ENCODE measurements at regions not wholly inside any gene's neighbourhood (a gene's known extent, or its start where the extent isn't known, plus 50 kb on each side); places are given as distances from the start of the nearest gene placed in this dataset.

DNA sequence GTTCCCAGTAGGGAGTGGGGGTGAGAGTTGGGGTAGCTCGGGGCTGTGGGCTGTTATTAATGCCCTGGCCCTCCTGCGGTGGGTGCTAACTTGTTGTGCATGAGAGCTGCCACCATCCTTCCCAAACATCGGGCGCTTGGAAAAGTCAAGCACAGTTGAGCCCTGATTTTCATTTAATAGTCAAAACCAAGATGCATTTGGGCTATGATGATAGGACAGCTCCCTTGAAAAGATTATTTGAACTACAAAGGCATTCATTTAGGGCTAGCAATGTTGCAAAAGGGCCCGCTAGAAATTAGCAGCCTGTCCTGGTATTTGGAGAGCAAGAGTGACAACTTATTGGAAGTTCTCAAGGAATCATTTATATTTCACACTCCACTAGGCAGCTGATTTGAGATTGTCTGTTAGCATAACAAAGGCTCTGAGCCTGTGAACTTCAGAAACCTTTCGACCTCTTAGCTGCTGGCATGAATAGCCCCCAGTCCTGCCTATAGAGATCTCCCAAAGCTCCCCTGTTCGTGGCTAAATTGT lies 128.2 kb upstream of the TMEM161B start:
- Histone ChIP-seq H4K91ac (ENCODE audit: insufficient read length, low read depth, low read length) (no peak overlapping the region), H3K27ac (ENCODE audit: insufficient read length, low read depth, low read length) (no peak overlapping the region), H3K4ac (ENCODE audit: low read depth, low read length) (no peak overlapping the region), H3K4me1 (ENCODE audit: insufficient read depth, low read length) (peaks cover 6% of the 10 kb centered on the region; the same call in 1 of the 2 replicates), H2BK12ac (ENCODE audit: insufficient read length, low read depth, low read length) (no peak overlapping the region), H3K79me2 (ENCODE audit: insufficient read depth, low read length) (no peaks in the 10 kb centered on the region), H3K14ac (ENCODE audit: insufficient read depth, low read length) (no peak overlapping the region), H2BK120ac (ENCODE audit: low read depth, low read length, poor library complexity, severe bottlenecking) (no peak overlapping the region), H3K9ac (ENCODE audit: extremely low read depth, insufficient read length, low read length) (no peak overlapping the region), H4K20me1 (ENCODE audit: control insufficient read depth, insufficient read depth, insufficient read length) (no peaks in the 10 kb centered on the region), H3K27me3 (ENCODE audit: insufficient read depth, low read length) (no peaks in the 10 kb centered on the region), H2BK5ac (ENCODE audit: insufficient read length, low read length) (no peak overlapping the region), H3K4me2 (ENCODE audit: insufficient read depth, insufficient read length, low read length) (peak overlapping the region; percentile 5), H2BK15ac (ENCODE audit: low read depth, low read length) (no peak overlapping the region), H4K5ac (ENCODE audit: insufficient read length, low read depth, low read length) (no peak overlapping the region), H2BK20ac (ENCODE audit: low read depth, low read length, poor library complexity, severe bottlenecking) (no peak overlapping the region), H3K9me3 (ENCODE audit: control insufficient read depth, low read depth, low read length) (no peaks in the 10 kb centered on the region), H3K23me2 (ENCODE audit: insufficient read length, low read depth, low read length, poor library complexity, severe bottlenecking) (no peaks in the 10 kb centered on the region), H2AFZ (ENCODE audit: low read length) (no peak overlapping the region), H3K23ac (ENCODE audit: insufficient read length, low read depth, low read length) (no peak overlapping the region), H2AK5ac (ENCODE audit: insufficient read length, low read length) (no peak overlapping the region), H3K79me1 (ENCODE audit: insufficient read depth, low read depth, low read length, poor library complexity, severe bottlenecking) (no peaks in the 10 kb centered on the region), H3K18ac (ENCODE audit: insufficient read length, low read depth, low read length) (no peak overlapping the region), H3T11ph (ENCODE audit: low read length) (no peak overlapping the region), H3K56ac (ENCODE audit: insufficient read length, low read depth, low read length) (no peak overlapping the region), H4K8ac (replicated peaks; ENCODE audit: insufficient read length, low read depth, low read length) (no peak overlapping the region)
- peak overlapping the region in 1 of 2 experiments; percentile 42; a peak in 2 of 5 replicates for H3K4me3 Mint-ChIP-seq
- peaks cover 68 to 79% of the 10 kb centered on the region in 2 experiments for H3K4me1 Mint-ChIP-seq
- H3K27ac Mint-ChIP-seq = peak overlapping the region in 1 of 3 experiments; percentile 89; a peak in 1 of 7 replicates
- H3K36me3 Mint-ChIP-seq (ENCODE audit: insufficient read depth in 1 of 3, low read depth in 3 of 3) = no peaks in the 10 kb centered on the region
- no peak for DNase-seq
- H3K27me3 Mint-ChIP-seq (ENCODE audit: low read depth) = peaks cover 4% of the 10 kb centered on the region; the same call in 1 of the 2 replicates
- no peaks in the 10 kb centered on the region for H3K9me3 Mint-ChIP-seq
- no peak for TF ChIP-seq CTCF (conservative IDR thresholded peaks at IDR 0.05)
- no CpG with 5 or more reads among the region's 7 CpGs for WGBS (ENCODE audit: extremely low coverage, insufficient read length, low lambda C conversion rate)
